ENCODE measurements at regions not wholly inside any gene's neighbourhood (a gene's known extent, or its start where the extent isn't known, plus 50 kb on each side); places are given as distances from the start of the nearest gene placed in this dataset.

- Mint-ChIP-seq H3K4me3 (no peak overlapping the region), H3K4me1 (no peaks in the 10 kb centered on the region), H3K27ac (no peak overlapping the region), H3K9me3 (peaks cover 0 to 7% (median 2%) of the 10 kb centered on the region in 7 donors), H3K27me3 (no peaks in the 10 kb centered on the region), H3K36me3 (no peaks in the 10 kb centered on the region)
- DNase-seq (no peak), ATAC-seq (ENCODE audit: low read depth in 2 of 2) (no peak)
These were observed 562.5 kb downstream of the EFNB2 start for GRCh38 chr13:105972811-105973590.

- H3K36me3 Mint-ChIP-seq = no peaks in the 10 kb centered on the region
- ATAC-seq (ENCODE audit: low read depth in 2 of 2) (no peak), DNase-seq (no peak)
- H3K9me3 Mint-ChIP-seq = peaks cover 0 to 11% (median 2%) of the 10 kb centered on the region in 7 donors
- no peak overlapping the region for H3K4me3 Mint-ChIP-seq
- H3K4me1 Mint-ChIP-seq = no peaks in the 10 kb centered on the region
- no peak overlapping the region for H3K27ac Mint-ChIP-seq
- no peaks in the 10 kb centered on the region for H3K27me3 Mint-ChIP-seq
These were observed 563.1 kb downstream of the EFNB2 start for GRCh38 chr13:105972306-105972721.

GRCh38 chr13:105971738-105972137 lies 563.7 kb downstream of the EFNB2 start:
- Mint-ChIP-seq H3K27ac (no peak overlapping the region), H3K9me3 (peaks cover 0 to 14% (median 2%) of the 10 kb centered on the region in 7 donors), H3K27me3 (no peaks in the 10 kb centered on the region), H3K36me3 (no peaks in the 10 kb centered on the region), H3K4me1 (no peaks in the 10 kb centered on the region), H3K4me3 (no peak overlapping the region)
- ATAC-seq (ENCODE audit: low read depth in 2 of 2) = no peak
- no peak for DNase-seq

GRCh38 chr13:105971312-105971711 lies 564.1 kb downstream of the EFNB2 start:
- DNase-seq = no peak
- no peaks in the 10 kb centered on the region for H3K27me3 Mint-ChIP-seq

GRCh38 chr13:105969761-105970160 lies 565.7 kb downstream of the EFNB2 start:
- H3K4me3 Mint-ChIP-seq = no peak overlapping the region
- DNase-seq (no peak), ATAC-seq (ENCODE audit: low read depth in 2 of 2) (no peak)
- H3K36me3 Mint-ChIP-seq = no peaks in the 10 kb centered on the region
- peaks cover 0 to 10% (median 2%) of the 10 kb centered on the region in 7 donors for H3K9me3 Mint-ChIP-seq
- no peaks in the 10 kb centered on the region for H3K4me1 Mint-ChIP-seq
- H3K27me3 Mint-ChIP-seq = no peaks in the 10 kb centered on the region
- H3K27ac Mint-ChIP-seq = no peak overlapping the region

More at GRCh38 chr13:105971312-105971711, 564.1 kb downstream of the EFNB2 start:
- Mint-ChIP-seq H3K9me3 (peaks cover 0 to 14% (median 2%) of the 10 kb centered on the region in 7 donors), H3K36me3 (no peaks in the 10 kb centered on the region), H3K27ac (no peak overlapping the region), H3K4me3 (no peak overlapping the region), H3K4me1 (no peaks in the 10 kb centered on the region)
- ATAC-seq (ENCODE audit: low read depth in 2 of 2) = no peak

- Mint-ChIP-seq H3K4me3 (no peak overlapping the region), H3K9me3 (peaks cover 0 to 15% (median 2%) of the 10 kb centered on the region in 7 donors), H3K36me3 (no peaks in the 10 kb centered on the region)
These were observed 569.6 kb downstream of the EFNB2 start for GRCh38 chr13:105965910-105966309.

GRCh38 chr13:105962080-105962479 lies 573.4 kb downstream of the EFNB2 start:
- H3K4me1 Mint-ChIP-seq = no peaks in the 10 kb centered on the region
- ATAC-seq (ENCODE audit: low read depth in 2 of 2) = no peak
- peaks cover 0 to 9% (median 4%) of the 10 kb centered on the region in 7 donors for H3K9me3 Mint-ChIP-seq
- no peaks in the 10 kb centered on the region for H3K36me3 Mint-ChIP-seq
- H3K4me3 Mint-ChIP-seq = no peak overlapping the region
- no peaks in the 10 kb centered on the region for H3K27me3 Mint-ChIP-seq
- no peak overlapping the region for H3K27ac Mint-ChIP-seq
- no peak for DNase-seq

More at GRCh38 chr13:105965910-105966309, 569.6 kb downstream of the EFNB2 start:
- no peak overlapping the region for H3K27ac Mint-ChIP-seq
- H3K4me1 Mint-ChIP-seq = no peaks in the 10 kb centered on the region
- DNase-seq (no peak), ATAC-seq (ENCODE audit: low read depth in 2 of 2) (no peak)
- no peaks in the 10 kb centered on the region for H3K27me3 Mint-ChIP-seq

GRCh38 chr13:105961438-105961837 lies 574.0 kb downstream of the EFNB2 start:
- Mint-ChIP-seq H3K27me3 (no peaks in the 10 kb centered on the region), H3K27ac (no peak overlapping the region), H3K36me3 (no peaks in the 10 kb centered on the region), H3K4me1 (no peaks in the 10 kb centered on the region), H3K9me3 (peaks cover 0 to 9% (median 4%) of the 10 kb centered on the region in 7 donors), H3K4me3 (no peak overlapping the region)
- DNase-seq (no peak), ATAC-seq (ENCODE audit: low read depth in 2 of 2) (no peak)

GRCh38 chr13:105960326-105960725 lies 575.1 kb downstream of the EFNB2 start:
- no peak overlapping the region for H3K4me3 Mint-ChIP-seq
- no peaks in the 10 kb centered on the region for H3K36me3 Mint-ChIP-seq
- no peaks in the 10 kb centered on the region for H3K4me1 Mint-ChIP-seq
- H3K9me3 Mint-ChIP-seq = peaks cover 0 to 9% (median 4%) of the 10 kb centered on the region in 7 donors
- ATAC-seq (ENCODE audit: low read depth in 2 of 2) (no peak), DNase-seq (no peak)
- no peak overlapping the region for H3K27ac Mint-ChIP-seq
- no peaks in the 10 kb centered on the region for H3K27me3 Mint-ChIP-seq

GRCh38 chr13:105959876-105960275 lies 575.6 kb downstream of the EFNB2 start:
- peaks cover 0 to 9% (median 4%) of the 10 kb centered on the region in 7 donors for H3K9me3 Mint-ChIP-seq
- H3K4me1 Mint-ChIP-seq = no peaks in the 10 kb centered on the region
- H3K4me3 Mint-ChIP-seq = no peak overlapping the region
- DNase-seq (no peak), ATAC-seq (ENCODE audit: low read depth in 2 of 2) (no peak)
- no peak overlapping the region for H3K27ac Mint-ChIP-seq
- H3K27me3 Mint-ChIP-seq = no peaks in the 10 kb centered on the region
- H3K36me3 Mint-ChIP-seq = no peaks in the 10 kb centered on the region

GRCh38 chr13:105957769-105958438 lies 577.6 kb downstream of the EFNB2 start:
- Mint-ChIP-seq H3K4me1 (no peaks in the 10 kb centered on the region), H3K36me3 (no peaks in the 10 kb centered on the region), H3K27me3 (no peaks in the 10 kb centered on the region), H3K9me3 (peaks cover 0 to 7% (median 3%) of the 10 kb centered on the region in 7 donors), H3K4me3 (no peak overlapping the region), H3K27ac (no peak overlapping the region)
- ATAC-seq (ENCODE audit: low read depth in 2 of 2) (no peak), DNase-seq (no peak)

- Mint-ChIP-seq H3K4me1 (no peaks in the 10 kb centered on the region), H3K9me3 (peaks cover 0 to 7% (median 3%) of the 10 kb centered on the region in 7 donors), H3K27me3 (no peaks in the 10 kb centered on the region), H3K36me3 (no peaks in the 10 kb centered on the region), H3K4me3 (no peak overlapping the region), H3K27ac (no peak overlapping the region)
- no peak for DNase-seq
- ATAC-seq (ENCODE audit: low read depth in 2 of 2) = no peak
These were observed 578.5 kb downstream of the EFNB2 start for GRCh38 chr13:105956921-105957320.

GRCh38 chr13:105952973-105953290 lies 582.5 kb downstream of the EFNB2 start:
- Mint-ChIP-seq H3K4me3 (no peak overlapping the region), H3K4me1 (no peaks in the 10 kb centered on the region), H3K27me3 (no peaks in the 10 kb centered on the region), H3K27ac (peak overlapping the region in 1 of 6 donors; percentile 21), H3K9me3 (peaks cover 0 to 9% (median 0%) of the 10 kb centered on the region in 7 donors), H3K36me3 (no peaks in the 10 kb centered on the region)
- no peak for DNase-seq
- no peak for ATAC-seq (ENCODE audit: low read depth in 2 of 2)

Data from naive B cell (primary cell).